C4-2B (cell line): ENCODE measurements at regions not wholly inside any gene's neighbourhood (a gene's known extent, or its start where the extent isn't known, plus 50 kb on each side); places are given as distances from the start of the nearest gene placed in this dataset.

Experiments
- H3K27ac ChIP-seq: fragments of 450-650 bp; 2 replicates; pipeline ENCODE4 v1.5.1; 2017
- CTCF ChIP-seq: fragments of 450-650 bp; conservative IDR thresholded peaks from 2 replicates; pipeline ENCODE4 v1.5.1; 2017; ENCODE audit warnings: mild to moderate bottlenecking
- ZFX ChIP-seq: fragments of 450-650 bp; IDR thresholded peaks from 2 replicates; pipeline ENCODE4 v1.6.1; 2017

GRCh38 chr12:100717733-100718067 is 76.9 kb upstream of the ANO4 start:
- no peak overlapping the region for H3K27ac ChIP-seq
- no peak for TF ChIP-seq CTCF
- no peak for TF ChIP-seq ZFX

- no peak overlapping the region for H3K27ac ChIP-seq
- TF ChIP-seq ZFX (no peak), CTCF (no peak)
Measured at GRCh38 chr12:100718187-100718586, 76.4 kb upstream of the ANO4 start.

- H3K27ac ChIP-seq, result no peak overlapping the region
- no peak for TF ChIP-seq ZFX
- no peak for TF ChIP-seq CTCF
Measured at GRCh38 chr12:100720016-100720654, 74.4 kb upstream of the ANO4 start.

GRCh38 chr12:100721169-100721568 is 73.4 kb upstream of the ANO4 start:
- H3K27ac ChIP-seq, result no peak overlapping the region
- TF ChIP-seq CTCF (no peak), ZFX (no peak)

- TF ChIP-seq ZFX (no peak), CTCF (no peak)
Measured at GRCh38 chr12:100724071-100724470, 70.5 kb upstream of the ANO4 start.

GRCh38 chr12:100733817-100734593 is 60.6 kb upstream of the ANO4 start:
- TF ChIP-seq CTCF (peak; percentile 74), ZFX (no peak)
- no peak overlapping the region for H3K27ac ChIP-seq

More at GRCh38 chr12:100724071-100724470, 70.5 kb upstream of the ANO4 start:
- H3K27ac ChIP-seq, result no peak overlapping the region

- no peak overlapping the region for H3K27ac ChIP-seq
- TF ChIP-seq CTCF (no peak), ZFX (no peak)
Measured at GRCh38 chr12:100737168-100737567, 57.4 kb upstream of the ANO4 start.
